GM19099 (cell line): ENCODE measurements at regions not wholly inside any gene's neighbourhood (a gene's known extent, or its start where the extent isn't known, plus 50 kb on each side); places are given as distances from the start of the nearest gene placed in this dataset.

Source experiments
- POLR2A ChIP-seq: IDR thresholded peaks from 3 replicates; pipeline ENCODE4 v1.6.1; 2011; ENCODE audit warnings: low read depth; ENCODE audit not compliant: insufficient read length; ENCODE audit errors: extremely low read depth

DNA sequence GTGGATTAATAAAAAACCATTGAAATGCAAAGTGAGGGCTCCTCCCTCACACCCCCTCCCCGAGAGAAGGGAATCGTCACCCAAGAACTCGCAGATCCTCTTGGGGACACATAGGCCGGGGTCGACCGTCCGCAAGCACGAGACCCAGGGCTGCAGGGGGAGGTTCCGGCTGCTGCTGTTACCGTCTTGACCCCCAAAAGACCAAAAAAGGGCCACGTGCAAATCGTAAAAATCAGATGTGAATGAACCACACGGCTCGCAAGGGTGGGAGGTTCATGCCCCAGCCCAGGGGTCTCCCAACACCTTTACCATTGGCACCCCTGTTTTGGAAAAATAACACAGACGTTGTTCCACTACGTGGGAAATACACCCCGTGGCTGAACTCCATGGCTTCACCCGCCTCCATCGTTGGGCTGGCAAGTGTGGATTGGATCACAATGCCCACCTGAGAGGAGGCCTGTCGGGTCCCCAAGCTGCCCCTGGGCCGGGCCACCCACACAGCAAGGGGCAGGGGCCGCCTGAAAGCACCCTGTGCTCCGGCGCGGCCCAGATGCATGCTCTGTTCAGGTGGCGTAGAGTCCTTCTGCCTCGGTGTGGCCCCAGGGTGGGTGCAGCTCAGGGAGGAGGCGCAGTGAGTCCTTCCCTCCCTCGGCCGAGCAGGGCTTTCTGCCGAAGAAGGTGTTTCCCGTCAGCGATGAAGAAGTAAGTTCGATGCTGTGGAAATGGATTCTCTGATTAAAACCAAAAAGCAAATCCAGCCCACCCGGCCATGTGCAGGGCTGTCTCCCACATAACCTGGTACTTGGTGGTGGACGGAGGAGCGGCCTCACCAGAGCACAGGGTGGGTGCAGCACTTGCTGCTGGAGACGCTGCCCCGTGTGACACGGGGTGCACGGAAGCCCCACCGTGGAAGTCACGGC is 85.0 kb downstream of the YTHDF1 start:
- TF ChIP-seq POLR2A: no peak

GRCh38 chr20:63129991-63130657 is 85.8 kb downstream of the YTHDF1 start:
- no peak for TF ChIP-seq POLR2A

GRCh38 chr20:63129376-63129965 is 86.5 kb downstream of the YTHDF1 start:
- no peak for TF ChIP-seq POLR2A

DNA sequence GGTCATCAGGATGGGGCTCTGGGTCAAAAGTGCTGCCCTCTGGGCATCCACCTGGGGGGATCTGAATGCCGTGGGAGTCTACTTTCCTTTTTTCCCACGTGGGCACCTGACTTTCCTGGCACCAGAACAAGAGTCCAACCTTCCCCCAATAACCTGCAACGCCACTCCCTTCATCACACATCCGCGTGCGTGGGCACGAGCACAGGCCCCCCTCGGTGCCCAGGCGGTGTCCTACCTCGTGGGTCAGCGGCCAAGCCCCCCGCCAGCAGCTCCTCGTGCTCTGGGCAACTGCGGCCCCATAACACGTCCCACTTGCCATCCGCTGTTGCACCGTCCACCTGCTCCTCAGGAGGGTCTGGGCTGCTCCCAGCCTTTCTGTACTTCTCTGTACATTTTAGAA is 87.0 kb downstream of the YTHDF1 start:
- TF ChIP-seq POLR2A: no peak

DNA sequence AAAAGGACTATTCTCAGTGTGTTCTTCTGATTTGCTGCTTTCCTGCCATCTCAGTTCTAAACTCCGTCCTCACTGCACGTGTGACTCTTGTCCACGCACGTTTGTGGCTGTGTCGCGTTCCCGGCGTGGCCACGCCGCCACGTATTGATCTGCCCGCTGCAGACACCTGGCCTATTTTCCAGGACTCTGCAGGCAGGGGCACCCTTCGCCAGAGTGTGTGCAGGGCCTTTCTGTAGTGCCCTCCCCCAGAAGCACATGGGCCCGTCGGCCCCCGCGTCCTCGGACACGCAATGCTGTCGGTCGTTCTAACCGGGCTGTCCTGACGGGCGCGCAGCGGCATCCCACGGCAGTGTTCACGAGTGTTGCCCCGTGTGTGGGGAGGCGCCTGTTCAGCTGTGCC is 87.6 kb downstream of the YTHDF1 start:
- TF ChIP-seq POLR2A: no peak

- TF ChIP-seq POLR2A: no peak
Observed at GRCh38 chr20:63127700-63128364, 88.1 kb downstream of the YTHDF1 start.

DNA sequence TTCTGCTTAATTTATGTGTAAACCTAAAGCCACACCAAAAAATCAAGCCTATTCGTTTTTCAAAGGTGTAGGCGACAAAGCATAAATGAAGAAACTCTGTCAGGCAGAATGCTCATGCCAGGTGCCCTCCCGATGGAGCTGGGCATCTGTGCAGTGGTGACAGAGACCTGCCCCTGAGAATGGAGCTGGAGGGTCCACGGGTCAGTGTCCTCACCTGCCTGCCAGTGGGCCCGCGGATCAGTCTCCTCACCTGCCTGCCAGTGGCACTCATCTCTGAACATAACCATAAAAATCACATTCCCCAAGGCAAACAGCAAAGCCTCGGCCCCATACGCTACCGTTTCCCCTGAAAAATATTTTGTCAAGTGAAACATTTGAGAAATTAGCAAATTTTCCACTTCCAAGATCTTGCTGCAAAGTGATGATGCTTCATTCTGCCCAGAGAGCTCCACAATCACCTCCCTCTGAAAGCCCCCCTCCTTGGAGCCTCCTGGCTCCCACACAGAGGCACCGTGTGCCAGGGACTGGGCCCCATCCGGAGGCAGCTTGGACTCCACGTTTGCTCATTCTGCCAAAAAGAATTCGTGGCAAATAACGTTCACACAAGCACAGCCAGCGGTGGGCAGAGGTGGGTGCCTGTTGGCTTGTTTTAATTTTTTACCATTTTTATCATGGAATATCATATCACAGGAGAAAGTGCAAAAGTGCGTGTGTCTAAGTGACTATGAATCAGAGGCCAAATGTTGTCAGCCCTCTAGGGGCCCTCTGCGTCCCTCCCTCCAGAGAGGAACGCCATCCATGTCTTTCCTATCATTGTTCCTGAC is 88.8 kb downstream of the YTHDF1 start:
- no peak for TF ChIP-seq POLR2A

GRCh38 chr20:63125838-63126601 is 89.9 kb downstream of the YTHDF1 start:
- TF ChIP-seq POLR2A: no peak

GRCh38 chr20:63125581-63125837 is 90.4 kb downstream of the YTHDF1 start:
- no peak for TF ChIP-seq POLR2A

GRCh38 chr20:63124782-63125580 is 91.0 kb downstream of the YTHDF1 start:
- TF ChIP-seq POLR2A: no peak

DNA sequence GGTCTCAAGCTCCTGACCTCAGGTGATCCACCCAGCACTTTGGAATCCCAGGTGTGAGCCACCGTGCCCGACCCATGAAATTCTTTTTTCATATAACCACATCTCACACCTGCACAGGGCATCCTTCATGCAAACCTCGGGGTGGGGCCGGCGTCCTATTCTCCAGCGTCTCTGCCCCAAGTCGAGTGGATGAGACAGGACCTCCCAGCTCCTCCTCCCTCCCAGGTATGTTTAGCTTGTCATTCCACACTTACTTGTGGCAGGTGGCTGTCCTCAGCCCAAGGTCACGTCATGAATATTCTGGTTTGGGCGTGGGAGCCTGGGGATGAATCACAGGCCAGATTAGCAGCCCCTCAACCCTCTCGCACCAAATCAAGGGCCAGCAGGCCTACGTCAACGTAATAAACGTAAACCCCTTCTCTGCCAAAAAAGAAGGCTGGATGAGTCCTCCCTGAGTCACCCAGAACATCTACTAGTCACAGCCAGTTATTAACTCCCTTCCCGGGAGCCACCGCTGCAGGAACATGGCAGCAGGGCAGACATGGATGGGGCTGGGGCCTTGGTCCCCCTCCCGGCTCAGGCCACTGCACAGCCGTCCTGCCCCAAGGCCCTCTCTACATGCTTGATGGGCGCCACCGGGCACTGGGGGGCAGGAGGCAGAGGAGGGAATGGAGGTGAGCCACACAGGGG is 91.7 kb downstream of the YTHDF1 start:
- no peak for TF ChIP-seq POLR2A

- no peak for TF ChIP-seq POLR2A
Observed at GRCh38 chr20:63123331-63123741, 92.6 kb downstream of the YTHDF1 start.

- TF ChIP-seq POLR2A: no peak
Observed at GRCh38 chr20:63122626-63123025, 93.3 kb downstream of the YTHDF1 start.

DNA sequence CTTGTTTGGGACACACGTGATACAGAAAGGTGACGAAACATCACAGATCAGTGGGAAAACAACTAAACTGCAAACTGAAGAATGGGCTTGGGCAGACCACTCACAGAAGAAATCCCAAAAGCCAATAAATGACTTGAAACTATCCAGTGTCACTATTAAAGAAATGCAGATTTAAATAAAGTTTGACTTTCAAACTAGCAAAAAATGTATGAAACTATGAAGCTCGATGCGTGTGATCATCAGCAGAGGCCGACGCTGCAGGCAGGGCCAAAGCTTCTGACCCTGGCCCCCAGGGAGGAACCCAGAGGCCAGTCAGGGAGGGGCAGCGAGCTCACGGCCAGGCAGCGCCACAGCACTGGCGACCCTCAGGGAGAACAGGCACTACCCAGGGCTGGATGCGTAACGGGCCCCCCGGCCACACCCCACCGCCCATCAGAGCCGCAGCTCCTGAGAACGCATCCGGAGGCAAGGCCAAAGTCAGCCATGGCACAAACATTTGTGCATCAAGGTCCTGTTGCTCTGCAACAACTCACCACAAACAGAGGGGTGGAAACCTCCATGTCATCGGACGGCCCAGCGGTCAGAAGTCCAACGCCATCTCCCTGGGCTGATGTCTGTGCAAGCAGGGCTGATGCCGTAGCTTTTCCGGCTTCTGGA is 94.1 kb downstream of the YTHDF1 start:
- TF ChIP-seq POLR2A: no peak
